Uterus (tissue), 3 donors: ENCODE measurements at regions not wholly inside any gene's neighbourhood (a gene's known extent, or its start where the extent isn't known, plus 50 kb on each side); places are given as distances from the start of the nearest gene placed in this dataset.

Experiments
- DNase-seq, 2 donors: peaks; one replicate each; pipeline ENCODE4 v3.0.0-alpha.2; 2019 to 2020
- H3K27ac ChIP-seq, 2 donors: fragments of 200-600 bp; sonication (generic); 1 replicate in 1 of 2; 2 replicates in 1 of 2; pipeline ENCODE4 v1.5.1; 2016 to 2018
- H3K27me3 ChIP-seq, 2 donors: fragments of 200-600 bp; sonication (generic); one replicate each; pipeline ENCODE4 v1.5.1; 2018 to 2019; ENCODE audit warnings: control low read depth in 1 of 2
- H3K36me3 ChIP-seq, 2 donors: fragments of 200-600 bp; sonication (generic); one replicate each; pipeline ENCODE4 v1.5.1; 2019; ENCODE audit warnings: control low read depth in 1 of 2
- H3K4me1 ChIP-seq, 2 donors: fragments of 200-600 bp; sonication (generic); one replicate each; pipeline ENCODE4 v1.5.1; 2018 to 2019; ENCODE audit warnings: control low read depth in 1 of 2
- H3K4me3 ChIP-seq, 2 donors: fragments of 200-600 bp; sonication (generic); 1 replicate in 1 of 2; 2 replicates in 1 of 2; pipeline ENCODE4 v1.5.1; 2018 to 2019; ENCODE audit warnings: mild to moderate bottlenecking in 1 of 2
- H3K9me3 ChIP-seq, 2 donors: fragments of 200-600 bp; sonication (generic); one replicate each; pipeline ENCODE4 v1.5.1; 2019; ENCODE audit warnings: control low read depth in 1 of 2
- POLR2A ChIP-seq, 2 donors: fragments of 450-650 bp; IDR thresholded peaks; one replicate each; pipeline ENCODE4 v1.6.1; 2016; ENCODE audit warnings: antibody characterized with exemption in 2 of 2, mild to moderate bottlenecking in 1 of 2, moderate library complexity in 1 of 2
- intact Hi-C: fragments of 100-400 bp; cut with DNase I; formaldehyde crosslinking; loops from one replicate; pipeline ENCODE4 v1.15.1; 2023; ENCODE audit warnings: low total_unique reads
- TF ChIP-seq, protein P1 (sequence below), 4 experiments: fragments of 200-600 bp in 2 of 4; fragments of 450-650 bp in 2 of 4; sonication (generic) in 2 of 4; IDR thresholded peaks; one replicate each; pipeline ENCODE4 v1.5.1; 2016 to 2019; ENCODE audit warnings: antibody characterized with exemption in 4 of 4, mild to moderate bottlenecking in 2 of 4, moderate library complexity in 1 of 4
- donor health status: DM: yes; HTN: yes; CAD: no.

- Histone ChIP-seq H3K4me3 (no peak overlapping the region), H3K27me3 (no peaks in the 10 kb centered on the region), H3K27ac (peak overlapping the region in 1 of 2 donors; percentile 67), H3K36me3 (no peaks in the 10 kb centered on the region), H3K4me1 (no peaks in the 10 kb centered on the region), H3K9me3 (no peaks in the 10 kb centered on the region)
- intact Hi-C loops = no loop called here
- DNase-seq = no peak
- TF ChIP-seq POLR2A (IDR thresholded peaks at IDR 0.05) = no peak
- TF ChIP-seq, protein P1, sequence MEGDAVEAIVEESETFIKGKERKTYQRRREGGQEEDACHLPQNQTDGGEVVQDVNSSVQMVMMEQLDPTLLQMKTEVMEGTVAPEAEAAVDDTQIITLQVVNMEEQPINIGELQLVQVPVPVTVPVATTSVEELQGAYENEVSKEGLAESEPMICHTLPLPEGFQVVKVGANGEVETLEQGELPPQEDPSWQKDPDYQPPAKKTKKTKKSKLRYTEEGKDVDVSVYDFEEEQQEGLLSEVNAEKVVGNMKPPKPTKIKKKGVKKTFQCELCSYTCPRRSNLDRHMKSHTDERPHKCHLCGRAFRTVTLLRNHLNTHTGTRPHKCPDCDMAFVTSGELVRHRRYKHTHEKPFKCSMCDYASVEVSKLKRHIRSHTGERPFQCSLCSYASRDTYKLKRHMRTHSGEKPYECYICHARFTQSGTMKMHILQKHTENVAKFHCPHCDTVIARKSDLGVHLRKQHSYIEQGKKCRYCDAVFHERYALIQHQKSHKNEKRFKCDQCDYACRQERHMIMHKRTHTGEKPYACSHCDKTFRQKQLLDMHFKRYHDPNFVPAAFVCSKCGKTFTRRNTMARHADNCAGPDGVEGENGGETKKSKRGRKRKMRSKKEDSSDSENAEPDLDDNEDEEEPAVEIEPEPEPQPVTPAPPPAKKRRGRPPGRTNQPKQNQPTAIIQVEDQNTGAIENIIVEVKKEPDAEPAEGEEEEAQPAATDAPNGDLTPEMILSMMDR (IDR thresholded peaks at IDR 0.05) = no peak
Measured at GRCh38 chr18:42636309-42636708, 479.2 kb downstream of the RIT2 start.

DNA sequence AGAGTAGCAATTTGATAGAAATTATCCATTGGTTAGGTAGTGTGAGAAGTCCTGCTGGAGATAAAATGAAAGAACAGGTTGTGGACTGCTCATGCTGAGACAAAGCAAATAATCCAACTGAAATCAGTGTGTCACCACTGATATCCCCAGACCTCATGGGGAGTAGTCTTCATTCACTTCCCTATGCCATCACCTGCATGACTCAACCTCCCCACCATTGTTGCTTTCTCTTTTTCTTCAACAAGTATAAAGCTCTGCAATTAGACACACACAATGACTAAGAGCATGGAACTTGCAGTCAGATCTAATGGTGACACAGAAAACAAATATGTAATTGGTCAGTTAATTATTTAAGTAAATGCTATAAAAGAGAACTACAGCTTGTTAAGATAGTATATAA is 475.3 kb downstream of the RIT2 start:
- H3K27me3 ChIP-seq = no peaks in the 10 kb centered on the region
- no peaks in the 10 kb centered on the region for H3K36me3 ChIP-seq
- H3K4me1 ChIP-seq = no peaks in the 10 kb centered on the region
- no peak overlapping the region for H3K4me3 ChIP-seq
- intact Hi-C loops = no loop called here
- no peak for TF ChIP-seq POLR2A (IDR thresholded peaks at IDR 0.05)
- TF ChIP-seq, protein P1 (IDR thresholded peaks at IDR 0.05) = no peak
- no peak overlapping the region for H3K27ac ChIP-seq
- DNase-seq = no peak
- no peaks in the 10 kb centered on the region for H3K9me3 ChIP-seq

DNA sequence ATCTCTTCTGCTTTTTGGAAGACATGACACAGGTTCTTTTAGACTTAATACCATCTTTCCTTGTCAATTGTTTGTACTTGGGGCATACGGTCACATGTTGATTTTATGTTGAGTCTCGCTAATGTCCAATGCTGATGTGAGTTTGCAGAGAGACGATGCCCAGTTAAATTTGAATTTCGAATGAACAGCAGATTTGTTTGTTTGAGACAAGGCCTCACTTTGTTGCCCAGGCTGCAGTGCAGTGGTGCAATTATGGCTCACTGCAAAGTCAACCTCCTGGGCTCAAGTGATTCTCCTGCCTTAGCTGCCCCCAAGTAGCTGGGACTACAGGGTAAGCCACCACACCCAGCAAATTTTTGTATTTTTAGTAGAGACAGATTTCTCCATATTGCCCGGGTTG is 473.5 kb downstream of the RIT2 start:
- no peaks in the 10 kb centered on the region for H3K9me3 ChIP-seq
- no peak overlapping the region for H3K27ac ChIP-seq
- intact Hi-C loops = no loop called here
- DNase-seq = no peak
- H3K36me3 ChIP-seq = no peaks in the 10 kb centered on the region
- H3K4me1 ChIP-seq = no peaks in the 10 kb centered on the region
- no peak overlapping the region for H3K4me3 ChIP-seq
- H3K27me3 ChIP-seq = no peaks in the 10 kb centered on the region
- TF ChIP-seq POLR2A (IDR thresholded peaks at IDR 0.05) = no peak
- TF ChIP-seq, protein P1 (IDR thresholded peaks at IDR 0.05) = no peak

DNA sequence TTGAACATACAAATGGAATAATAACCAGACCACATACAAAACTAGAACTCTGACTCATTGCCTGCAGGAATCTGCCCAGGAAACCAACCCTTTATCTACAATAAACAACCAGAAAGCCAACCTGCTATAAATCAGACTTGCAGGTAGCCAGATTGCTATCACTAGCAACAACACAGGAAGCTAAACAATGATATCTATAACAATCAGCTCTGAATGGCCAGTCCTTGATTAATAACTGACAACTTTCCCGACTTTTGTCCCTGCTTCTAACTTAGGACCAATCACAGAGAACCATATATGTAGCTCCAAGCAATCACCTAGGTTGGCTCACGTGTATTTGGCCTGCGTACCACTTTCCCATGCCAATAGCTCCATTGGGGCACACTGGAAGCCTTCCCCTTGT is 470.8 kb downstream of the RIT2 start:
- H3K9me3 ChIP-seq = no peaks in the 10 kb centered on the region
- no peaks in the 10 kb centered on the region for H3K27me3 ChIP-seq
- no peak overlapping the region for H3K27ac ChIP-seq
- no peak for DNase-seq
- no peaks in the 10 kb centered on the region for H3K36me3 ChIP-seq
- intact Hi-C loops = no loop called here
- H3K4me3 ChIP-seq = no peak overlapping the region
- TF ChIP-seq POLR2A (IDR thresholded peaks at IDR 0.05) = no peak
- TF ChIP-seq, protein P1 (IDR thresholded peaks at IDR 0.05) = no peak
- no peaks in the 10 kb centered on the region for H3K4me1 ChIP-seq

DNA sequence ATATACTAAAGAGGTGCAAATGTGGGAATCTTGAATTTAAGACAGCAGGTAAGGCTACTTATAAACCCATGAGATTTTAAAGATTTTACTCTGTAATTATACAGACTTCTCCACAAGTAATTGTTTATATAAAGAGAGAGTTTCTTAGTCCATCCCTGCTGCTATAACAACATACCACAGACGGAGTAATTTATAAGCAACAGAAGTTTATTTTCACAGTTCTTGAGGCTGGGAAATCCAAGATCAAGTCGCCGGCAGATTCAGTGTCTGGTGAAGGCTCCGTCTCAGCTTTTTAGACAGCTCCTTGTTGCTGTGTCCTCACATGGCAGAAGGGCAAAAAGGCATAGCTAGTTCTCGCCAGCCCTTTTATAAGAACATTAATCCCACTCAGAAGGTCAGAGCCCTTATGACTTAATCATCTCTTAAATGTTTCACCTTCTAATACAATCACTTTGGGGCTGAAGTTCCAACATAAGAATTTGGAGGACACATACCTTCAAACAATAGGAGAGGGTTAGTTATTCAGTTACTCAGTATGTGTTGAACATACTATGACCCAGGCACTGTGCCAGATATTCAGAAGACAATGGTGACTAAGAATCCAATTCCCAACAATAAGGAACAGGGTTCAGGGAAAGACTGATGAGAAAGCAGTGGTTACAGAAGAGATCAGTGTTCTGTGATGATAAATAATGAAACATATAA is 466.0 kb downstream of the RIT2 start:
- no peaks in the 10 kb centered on the region for H3K36me3 ChIP-seq
- no peak overlapping the region for H3K27ac ChIP-seq
- no peaks in the 10 kb centered on the region for H3K9me3 ChIP-seq
- TF ChIP-seq, protein P1 (IDR thresholded peaks at IDR 0.05) = no peak
- TF ChIP-seq POLR2A (IDR thresholded peaks at IDR 0.05) = no peak
- DNase-seq = no peak
- no peaks in the 10 kb centered on the region for H3K4me1 ChIP-seq
- H3K4me3 ChIP-seq = no peak overlapping the region
- intact Hi-C loops = no loop called here
- H3K27me3 ChIP-seq = no peaks in the 10 kb centered on the region
